Colonic mucosa (tissue), 4 donors: ENCODE measurements at regions not wholly inside any gene's neighbourhood (a gene's known extent, or its start where the extent isn't known, plus 50 kb on each side); places are given as distances from the start of the nearest gene placed in this dataset.

Experiments used
- DNase-seq: peaks from one replicate; pipeline ENCODE4 v3.0.0-alpha.2; 2020
- H3K27ac ChIP-seq: fragments of 200-600 bp; one replicate; pipeline ENCODE4 v1.8.0; 2021
- H3K27me3 ChIP-seq: fragments of 200-600 bp; one replicate; pipeline ENCODE4 v1.8.0; 2021
- H3K36me3 ChIP-seq: fragments of 200-600 bp; one replicate; pipeline ENCODE4 v1.8.0; 2021
- H3K4me1 ChIP-seq: fragments of 200-600 bp; one replicate; pipeline ENCODE4 v1.8.0; 2021; ENCODE audit warnings: mild to moderate bottlenecking
- H3K4me3 ChIP-seq: fragments of 200-600 bp; one replicate; pipeline ENCODE4 v1.8.0; 2021
- H3K9ac ChIP-seq, 2 donors: one replicate each; pipeline ENCODE4 v1.7.0; 2013; ENCODE audit warnings: control low read depth in 2 of 2, low read depth in 2 of 2, low read length in 2 of 2
- H3K9me3 ChIP-seq: fragments of 200-600 bp; one replicate; pipeline ENCODE4 v1.8.0; 2021
- CTCF ChIP-seq: fragments of 200-600 bp; IDR thresholded peaks from one replicate; pipeline ENCODE4 v1.8.0; 2022; ENCODE audit warnings: antibody characterized with exemption, mild to moderate bottlenecking
- intact Hi-C: fragments of 100-400 bp; cut with DNase I; formaldehyde crosslinking; loops from one replicate; pipeline ENCODE4 v1.14.1; 2022
- donor health status: healthy.
- donor health status: DM: no; HTN: no; CAD: no.
- donor health status: DM: no; HTN: no; CAD: no.

GRCh38 chr9:81741103-81741502 lies 51.8 kb upstream of the TLE1 start:
- H3K9me3 ChIP-seq, result no peaks in the 10 kb centered on the region
- TF ChIP-seq CTCF, result no peak
- H3K27ac ChIP-seq, result no peak overlapping the region
- H3K36me3 ChIP-seq, result no peaks in the 10 kb centered on the region
- no peak overlapping the region for H3K9ac ChIP-seq
- intact Hi-C loops, result no loop called here
- no peak for DNase-seq
- no peak overlapping the region for H3K4me3 ChIP-seq
- H3K4me1 ChIP-seq, result no peaks in the 10 kb centered on the region
- no peaks in the 10 kb centered on the region for H3K27me3 ChIP-seq

DNA sequence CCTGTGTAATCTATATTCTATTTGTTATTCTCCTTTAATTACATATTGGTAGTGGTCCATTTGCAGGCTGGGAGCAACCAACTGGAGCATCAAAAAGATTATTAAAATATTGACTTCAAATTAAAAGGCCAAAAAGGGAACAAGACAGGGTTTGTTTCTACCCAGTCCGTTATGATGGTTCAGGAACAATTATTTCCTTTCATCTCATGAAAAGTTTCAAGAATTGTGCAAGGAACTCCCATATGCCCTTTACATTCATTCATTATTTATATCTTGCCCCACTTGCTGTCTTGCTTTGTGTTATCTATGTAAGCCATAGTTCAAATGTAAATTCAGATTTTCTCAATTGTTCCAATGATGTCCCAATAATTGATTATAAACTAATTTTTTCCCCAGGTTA lies 58.7 kb upstream of the TLE1 start:
- no peak overlapping the region for H3K9ac ChIP-seq
- no peaks in the 10 kb centered on the region for H3K4me1 ChIP-seq
- intact Hi-C loops, result no loop called here
- H3K27ac ChIP-seq, result no peak overlapping the region
- no peaks in the 10 kb centered on the region for H3K27me3 ChIP-seq
- TF ChIP-seq CTCF, result no peak
- H3K4me3 ChIP-seq, result no peak overlapping the region
- no peaks in the 10 kb centered on the region for H3K9me3 ChIP-seq
- no peaks in the 10 kb centered on the region for H3K36me3 ChIP-seq
- no peak for DNase-seq

DNA sequence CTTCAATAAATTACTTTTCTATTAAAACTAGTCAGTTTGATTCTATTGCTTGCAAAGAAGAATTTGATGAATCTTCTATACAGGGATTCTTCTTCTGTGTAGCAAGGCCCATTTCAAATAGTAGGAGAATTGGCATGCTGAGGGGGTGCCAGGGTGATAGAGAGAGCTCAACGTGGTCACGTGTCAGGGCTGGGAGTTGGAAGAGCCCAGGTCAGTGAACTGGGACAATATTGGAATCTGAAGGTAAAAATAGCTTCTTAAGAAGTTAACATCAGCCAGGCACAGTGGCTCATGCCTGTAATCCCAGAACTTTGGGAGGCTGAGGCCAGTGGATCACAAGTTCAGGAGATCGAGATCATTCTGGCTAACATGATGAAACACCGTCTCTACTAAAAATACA lies 64.1 kb upstream of the TLE1 start:
- intact Hi-C loops, result no loop called here
- Histone ChIP-seq H3K9ac (no peak overlapping the region), H3K4me1 (no peaks in the 10 kb centered on the region), H3K27me3 (no peaks in the 10 kb centered on the region), H3K27ac (no peak overlapping the region), H3K9me3 (no peaks in the 10 kb centered on the region), H3K4me3 (no peak overlapping the region), H3K36me3 (no peaks in the 10 kb centered on the region)
- no peak for DNase-seq
- TF ChIP-seq CTCF, result no peak

DNA sequence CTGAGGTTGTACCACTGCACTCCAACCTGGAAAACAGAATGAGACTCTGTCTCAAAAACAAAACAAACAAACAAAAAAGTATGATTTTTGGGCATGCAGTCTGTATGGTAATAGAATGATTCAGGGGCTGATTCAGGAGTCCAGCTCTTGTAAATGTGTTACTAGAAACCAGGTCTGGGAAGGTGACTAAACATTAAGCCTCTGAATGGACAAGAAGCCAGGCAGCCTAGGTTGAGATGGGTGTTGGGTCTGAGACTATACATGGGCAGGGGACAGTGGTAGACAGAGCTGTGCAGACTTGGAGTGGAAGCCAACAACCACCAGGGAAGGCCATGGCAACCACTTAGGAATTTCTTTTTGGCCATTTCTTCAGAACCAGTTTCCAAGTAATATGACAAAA lies 64.9 kb upstream of the TLE1 start:
- Histone ChIP-seq H3K27me3 (no peaks in the 10 kb centered on the region), H3K4me3 (no peak overlapping the region), H3K9ac (no peak overlapping the region), H3K4me1 (no peaks in the 10 kb centered on the region), H3K9me3 (no peaks in the 10 kb centered on the region), H3K36me3 (no peaks in the 10 kb centered on the region), H3K27ac (no peak overlapping the region)
- TF ChIP-seq CTCF, result no peak
- no peak for DNase-seq
- intact Hi-C loops, result no loop called here

DNA sequence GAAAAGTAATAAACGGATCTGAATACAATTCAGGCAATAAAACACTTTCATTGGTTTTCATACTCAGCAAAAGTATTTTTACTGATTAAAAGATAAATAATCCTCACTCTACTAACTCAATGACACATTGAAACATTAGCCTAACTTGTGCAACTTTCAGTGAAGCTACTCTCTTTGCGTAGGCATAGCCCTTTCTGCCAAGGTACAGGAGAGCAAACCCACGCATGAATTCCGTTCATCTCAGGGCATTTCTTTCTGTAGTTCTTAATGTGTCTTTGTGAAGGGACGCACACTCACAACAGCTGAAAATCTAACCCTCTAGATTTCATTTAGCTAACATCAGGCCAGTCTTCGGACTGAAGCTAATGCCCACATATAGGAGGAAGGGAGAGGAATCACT lies 66.4 kb upstream of the TLE1 start:
- TF ChIP-seq CTCF, result no peak
- H3K9me3 ChIP-seq, result no peaks in the 10 kb centered on the region
- no peak for DNase-seq
- H3K9ac ChIP-seq, result no peak overlapping the region
- no peak overlapping the region for H3K4me3 ChIP-seq
- H3K36me3 ChIP-seq, result no peaks in the 10 kb centered on the region
- intact Hi-C loops, result no loop called here
- H3K4me1 ChIP-seq, result no peaks in the 10 kb centered on the region
- H3K27ac ChIP-seq, result no peak overlapping the region
- H3K27me3 ChIP-seq, result no peaks in the 10 kb centered on the region

- H3K36me3 ChIP-seq, result no peaks in the 10 kb centered on the region
- intact Hi-C loops, result no loop called here
- no peaks in the 10 kb centered on the region for H3K4me1 ChIP-seq
- H3K27ac ChIP-seq, result no peak overlapping the region
- no peaks in the 10 kb centered on the region for H3K27me3 ChIP-seq
- no peak overlapping the region for H3K4me3 ChIP-seq
- H3K9ac ChIP-seq, result no peak overlapping the region
- H3K9me3 ChIP-seq, result no peaks in the 10 kb centered on the region
- no peak for TF ChIP-seq CTCF
- DNase-seq, result no peak
Observed at GRCh38 chr9:81756561-81756960, 67.2 kb upstream of the TLE1 start.
